Liver (tissue), 8 donors: ENCODE measurements at regions not wholly inside any gene's neighbourhood (a gene's known extent, or its start where the extent isn't known, plus 50 kb on each side); places are given as distances from the start of the nearest gene placed in this dataset.
"Not testable (repeated sequence)": the region's sequence is repeated elsewhere in the genome, so short reads cannot be mapped to it uniquely, and the experiment has no call there.

ENCODE experiments used
- DNase-seq: peaks from one replicate; pipeline ENCODE4 v3.0.0-alpha.2; 2017; ENCODE audit warnings: low spot score
- H3K27ac ChIP-seq, 2 donors: one replicate each; pipeline ENCODE4 v1.7.0; 2013; ENCODE audit warnings: inconsistent platforms in 2 of 2, low read length in 2 of 2, control low read depth in 1 of 2, low read depth in 1 of 2, mild to moderate bottlenecking in 1 of 2
- H3K27me3 ChIP-seq, 4 donors: one replicate each; pipeline versions ENCODE4 v1.6.1 to v1.7.0; 2013; ENCODE audit warnings: low read length in 3 of 4, inconsistent platforms in 1 of 4, mild to moderate bottlenecking in 1 of 4, moderate library complexity in 1 of 4; ENCODE audit not compliant: control insufficient read depth in 4 of 4, insufficient read depth in 4 of 4
- H3K36me3 ChIP-seq, 4 donors: one replicate each; pipeline versions ENCODE4 v1.6.1 to v1.7.0; 2013; ENCODE audit warnings: low read length in 3 of 4, mild to moderate bottlenecking in 3 of 4, low read depth in 1 of 4, moderate library complexity in 1 of 4; ENCODE audit not compliant: control insufficient read depth in 4 of 4, insufficient read depth in 3 of 4
- H3K4me1 ChIP-seq, 4 donors: one replicate each; pipeline versions ENCODE4 v1.6.1 to v1.7.0; 2013; ENCODE audit warnings: low read length in 3 of 4, mild to moderate bottlenecking in 3 of 4, moderate library complexity in 1 of 4; ENCODE audit not compliant: control insufficient read depth in 4 of 4, insufficient read depth in 4 of 4
- H3K4me3 ChIP-seq, 3 donors: one replicate each; pipeline versions ENCODE4 v1.6.1 to v1.7.0; 2013; ENCODE audit warnings: low read length in 3 of 3, control low read depth in 1 of 3, low read depth in 1 of 3, mild to moderate bottlenecking in 1 of 3
- H3K9ac ChIP-seq, 2 donors: one replicate each; pipeline ENCODE4 v1.7.0; 2013; ENCODE audit warnings: low read length in 2 of 2, mild to moderate bottlenecking in 2 of 2, moderate library complexity in 2 of 2, control low read depth in 1 of 2, low read depth in 1 of 2
- H3K9me3 ChIP-seq, 4 donors: one replicate each; pipeline versions ENCODE4 v1.6.1 to v1.7.0; 2013; ENCODE audit warnings: low read length in 3 of 4; ENCODE audit not compliant: control insufficient read depth in 4 of 4
- EGR1 ChIP-seq, 2 donors: IDR thresholded peaks; 2 replicates each; pipeline ENCODE4 v1.6.1; 2016 to 2018; ENCODE audit warnings: antibody characterized with exemption in 2 of 2, low read depth in 2 of 2
- FOXA2 ChIP-seq: IDR thresholded peaks from 2 replicates; pipeline ENCODE4 v1.6.1; 2016; ENCODE audit warnings: antibody characterized with exemption
- GABPA ChIP-seq, 2 donors: IDR thresholded peaks in 1 of 2; conservative IDR thresholded peaks in 1 of 2; 2 replicates each; pipeline ENCODE4 v1.6.1; 2016; ENCODE audit warnings: antibody characterized with exemption in 2 of 2, mild to moderate bottlenecking in 1 of 2, moderate library complexity in 1 of 2
- HNF4A ChIP-seq, 2 donors: conservative IDR thresholded peaks; 2 replicates each; pipeline ENCODE4 v1.6.1; 2016; ENCODE audit warnings: antibody characterized with exemption in 2 of 2, mild to moderate bottlenecking in 2 of 2
- JUND ChIP-seq, 2 donors: IDR thresholded peaks; 2 replicates each; pipeline ENCODE4 v1.6.1; 2016; ENCODE audit warnings: antibody characterized with exemption in 2 of 2
- NR2F2 ChIP-seq: IDR thresholded peaks from 2 replicates; pipeline ENCODE4 v1.6.1; 2016; ENCODE audit warnings: antibody characterized with exemption
- RAD21 ChIP-seq, 2 donors: IDR thresholded peaks; 2 replicates each; pipeline ENCODE4 v1.6.1; 2016; ENCODE audit warnings: antibody characterized with exemption in 2 of 2, mild to moderate bottlenecking in 2 of 2
- SP1 ChIP-seq: IDR thresholded peaks from 2 replicates; pipeline ENCODE4 v1.6.1; 2018; ENCODE audit warnings: antibody characterized with exemption, mild to moderate bottlenecking
- TAF1 ChIP-seq: conservative IDR thresholded peaks from 2 replicates; pipeline ENCODE4 v1.6.1; 2016; ENCODE audit warnings: antibody characterized with exemption, mild to moderate bottlenecking
- YY1 ChIP-seq: IDR thresholded peaks from 2 replicates; pipeline ENCODE4 v1.6.1; 2016; ENCODE audit warnings: antibody characterized with exemption, mild to moderate bottlenecking
- ZBTB33 ChIP-seq: IDR thresholded peaks from 2 replicates; pipeline ENCODE4 v1.6.1; 2016; ENCODE audit warnings: antibody characterized with exemption
- WGBS: extraction: QIAGEN DNeasy Blood & Tissue Kit; methylation state at CpG from one replicate; pipeline ENCODE4 v1.1.7; 2013; 5-methylcytosine and 5-hydroxymethylcytosine counted together
- TF ChIP-seq, protein P1 (sequence below): fragments of 150-350 bp; IDR thresholded peaks from 2 replicates; pipeline ENCODE4 v1.5.1; 2017; ENCODE audit warnings: improper control_type of control experiment, low read depth, low read length; ENCODE audit not compliant: missing input control
- TF ChIP-seq, protein P2 (sequence below): IDR thresholded peaks from 2 replicates; pipeline ENCODE4 v1.6.1; 2016; ENCODE audit warnings: antibody characterized with exemption
- donor health status: healthy.
- donor health status: healthy.
- donor health status: healthy.
- donor health status: healthy.
- donor health status: healthy.

GRCh38 chr17:47063475-47063874 lies 84.4 kb upstream of the RPRML start:
- WGBS: 96% methylated on average over 11 of the region's 11 CpGs
- no peak overlapping the region for H3K27ac ChIP-seq
- H3K4me1 ChIP-seq: peaks cover 0 to 3% (median 0%) of the 10 kb centered on the region in 4 donors
- peaks cover 0 to 2% (median 1%) of the 10 kb centered on the region in 4 donors for H3K36me3 ChIP-seq
- no peak overlapping the region for H3K9ac ChIP-seq
- no peak for DNase-seq
- H3K27me3 ChIP-seq: no peaks in the 10 kb centered on the region
- H3K9me3 ChIP-seq: no peaks in the 10 kb centered on the region
- no peak for TF ChIP-seq HNF4A (conservative IDR thresholded peaks at IDR 0.05)
- TF ChIP-seq, protein P1, sequence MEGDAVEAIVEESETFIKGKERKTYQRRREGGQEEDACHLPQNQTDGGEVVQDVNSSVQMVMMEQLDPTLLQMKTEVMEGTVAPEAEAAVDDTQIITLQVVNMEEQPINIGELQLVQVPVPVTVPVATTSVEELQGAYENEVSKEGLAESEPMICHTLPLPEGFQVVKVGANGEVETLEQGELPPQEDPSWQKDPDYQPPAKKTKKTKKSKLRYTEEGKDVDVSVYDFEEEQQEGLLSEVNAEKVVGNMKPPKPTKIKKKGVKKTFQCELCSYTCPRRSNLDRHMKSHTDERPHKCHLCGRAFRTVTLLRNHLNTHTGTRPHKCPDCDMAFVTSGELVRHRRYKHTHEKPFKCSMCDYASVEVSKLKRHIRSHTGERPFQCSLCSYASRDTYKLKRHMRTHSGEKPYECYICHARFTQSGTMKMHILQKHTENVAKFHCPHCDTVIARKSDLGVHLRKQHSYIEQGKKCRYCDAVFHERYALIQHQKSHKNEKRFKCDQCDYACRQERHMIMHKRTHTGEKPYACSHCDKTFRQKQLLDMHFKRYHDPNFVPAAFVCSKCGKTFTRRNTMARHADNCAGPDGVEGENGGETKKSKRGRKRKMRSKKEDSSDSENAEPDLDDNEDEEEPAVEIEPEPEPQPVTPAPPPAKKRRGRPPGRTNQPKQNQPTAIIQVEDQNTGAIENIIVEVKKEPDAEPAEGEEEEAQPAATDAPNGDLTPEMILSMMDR: no peak
- TF ChIP-seq, protein P2, sequence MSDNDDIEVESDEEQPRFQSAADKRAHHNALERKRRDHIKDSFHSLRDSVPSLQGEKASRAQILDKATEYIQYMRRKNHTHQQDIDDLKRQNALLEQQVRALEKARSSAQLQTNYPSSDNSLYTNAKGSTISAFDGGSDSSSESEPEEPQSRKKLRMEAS: no peak
- no peak for TF ChIP-seq YY1
- no peak for TF ChIP-seq JUND (IDR thresholded peaks at IDR 0.05)
- TF ChIP-seq NR2F2: no peak
- TF ChIP-seq SP1: no peak
- TF ChIP-seq FOXA2: no peak
- no peak for TF ChIP-seq TAF1
- TF ChIP-seq RAD21 (IDR thresholded peaks at IDR 0.05): no peak
- TF ChIP-seq GABPA (IDR thresholded peaks at IDR 0.05 in 1 of 2, conservative IDR thresholded peaks at IDR 0.05 in 1 of 2): no peak
- no peak for TF ChIP-seq EGR1 (IDR thresholded peaks at IDR 0.05; ENCODE audit: low read depth in 2 of 2)
- no peak for TF ChIP-seq ZBTB33
- no peak overlapping the region for H3K4me3 ChIP-seq

DNA sequence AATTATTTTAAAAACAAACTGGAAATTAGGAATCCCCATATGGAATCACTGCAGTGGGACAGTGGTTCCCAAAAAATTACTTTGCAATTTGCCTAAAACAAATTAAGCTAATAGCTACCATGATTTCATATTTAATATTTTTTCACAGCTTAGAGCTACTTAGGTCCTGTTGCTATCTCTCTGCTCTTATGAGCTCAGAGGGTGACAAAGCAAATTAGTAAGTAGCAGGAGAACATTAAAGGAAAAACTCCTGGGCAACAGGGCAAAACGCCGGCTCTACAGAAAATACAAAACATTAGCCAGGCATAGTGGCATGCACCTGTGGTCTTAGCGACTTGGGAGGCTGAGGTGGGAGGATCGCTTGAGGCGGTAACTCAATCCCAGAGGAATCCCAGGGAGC lies 83.8 kb upstream of the RPRML start:
- 96% methylated on average over 5 of the region's 5 CpGs for WGBS
- H3K4me1 ChIP-seq, H3K27me3 ChIP-seq, H3K9me3 ChIP-seq, H3K4me3 ChIP-seq, H3K9ac ChIP-seq, H3K27ac ChIP-seq, DNase-seq, H3K36me3 ChIP-seq: not testable (repeated sequence)

DNA sequence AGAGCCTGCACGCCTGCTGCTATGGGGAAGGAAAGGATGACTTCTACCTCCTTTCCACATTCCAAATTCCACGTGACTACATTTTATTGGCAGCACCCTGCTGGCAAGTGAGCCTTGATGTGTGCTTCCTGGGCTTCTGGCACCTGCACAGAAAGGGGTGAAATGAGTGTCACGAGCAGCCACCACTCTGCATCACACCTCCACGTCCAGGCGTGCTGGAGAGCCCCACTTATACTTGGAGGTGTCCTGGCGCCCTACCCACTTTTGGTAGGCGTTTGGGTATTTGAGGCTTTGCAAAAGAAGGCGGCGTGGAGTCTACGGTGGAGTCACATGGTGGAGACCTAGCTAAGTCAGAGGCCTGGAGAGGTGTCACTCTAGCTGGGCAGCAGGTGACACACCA lies 81.0 kb upstream of the RPRML start:
- not testable (repeated sequence) for H3K4me3 ChIP-seq, H3K9ac ChIP-seq, H3K27ac ChIP-seq, DNase-seq, H3K27me3 ChIP-seq, H3K4me1 ChIP-seq, H3K9me3 ChIP-seq, H3K36me3 ChIP-seq
- WGBS: 95% methylated on average over 10 of the region's 10 CpGs
